ENCODE measurements at regions not wholly inside any gene's neighbourhood (a gene's known extent, or its start where the extent isn't known, plus 50 kb on each side); places are given as distances from the start of the nearest gene placed in this dataset.

DNA sequence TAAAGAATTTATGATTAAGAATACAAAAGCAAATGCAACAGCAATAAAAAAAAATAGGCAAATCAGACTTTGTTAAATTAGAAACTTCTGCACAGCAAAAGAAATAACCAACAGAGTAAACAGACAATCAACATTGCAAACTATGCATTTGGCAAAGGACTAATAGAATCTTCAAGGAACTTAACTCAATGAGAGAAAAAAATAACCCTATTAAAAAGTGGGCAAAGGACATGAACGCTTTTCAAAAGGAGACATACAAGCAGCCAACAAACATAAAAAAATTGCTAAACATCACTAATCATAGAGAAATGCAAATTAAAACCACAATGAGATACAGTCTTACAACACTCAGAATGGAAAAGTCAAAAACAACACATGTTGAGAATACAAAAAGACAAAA is 166.0 kb upstream of the DSEL start:
- ChIA-PET POLR2A (ENCODE audit: unreplicated experiment) (no interaction called here), CTCF (no interaction called here)
- TF ChIP-seq, protein P1, sequence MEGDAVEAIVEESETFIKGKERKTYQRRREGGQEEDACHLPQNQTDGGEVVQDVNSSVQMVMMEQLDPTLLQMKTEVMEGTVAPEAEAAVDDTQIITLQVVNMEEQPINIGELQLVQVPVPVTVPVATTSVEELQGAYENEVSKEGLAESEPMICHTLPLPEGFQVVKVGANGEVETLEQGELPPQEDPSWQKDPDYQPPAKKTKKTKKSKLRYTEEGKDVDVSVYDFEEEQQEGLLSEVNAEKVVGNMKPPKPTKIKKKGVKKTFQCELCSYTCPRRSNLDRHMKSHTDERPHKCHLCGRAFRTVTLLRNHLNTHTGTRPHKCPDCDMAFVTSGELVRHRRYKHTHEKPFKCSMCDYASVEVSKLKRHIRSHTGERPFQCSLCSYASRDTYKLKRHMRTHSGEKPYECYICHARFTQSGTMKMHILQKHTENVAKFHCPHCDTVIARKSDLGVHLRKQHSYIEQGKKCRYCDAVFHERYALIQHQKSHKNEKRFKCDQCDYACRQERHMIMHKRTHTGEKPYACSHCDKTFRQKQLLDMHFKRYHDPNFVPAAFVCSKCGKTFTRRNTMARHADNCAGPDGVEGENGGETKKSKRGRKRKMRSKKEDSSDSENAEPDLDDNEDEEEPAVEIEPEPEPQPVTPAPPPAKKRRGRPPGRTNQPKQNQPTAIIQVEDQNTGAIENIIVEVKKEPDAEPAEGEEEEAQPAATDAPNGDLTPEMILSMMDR (conservative IDR thresholded peaks at IDR 0.05): no peak
- no peak for TF ChIP-seq EZH2 (IDR thresholded peaks at IDR 0.05; ENCODE audit: low read depth)

DNA sequence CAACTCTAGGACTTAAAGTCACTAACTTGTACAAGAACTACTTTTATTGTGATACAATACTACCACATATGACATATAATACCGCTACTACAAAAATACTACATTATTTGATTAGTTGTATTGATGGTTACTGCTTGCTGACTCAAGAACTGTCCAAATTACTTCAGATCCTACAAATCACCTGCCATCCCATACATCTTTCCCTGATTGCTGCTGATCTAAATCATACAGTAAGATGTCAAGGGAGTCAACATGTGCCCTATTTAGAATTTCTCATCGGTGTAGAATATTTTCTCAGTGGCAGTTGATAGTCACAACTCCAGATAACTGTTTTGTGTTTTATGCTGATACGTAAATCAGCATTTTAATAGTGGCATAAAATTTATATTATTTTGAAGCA is 161.0 kb upstream of the DSEL start:
- no TSS peak for BruUV-seq (replicated peaks)
- Histone ChIP-seq H3K36me3 (ENCODE audit: low read depth) (no peaks in the 10 kb centered on the region), H2AFZ (no peak overlapping the region), H3K27me3 (ENCODE audit: insufficient read depth, low read depth) (no peaks in the 10 kb centered on the region), H3K9me3 (ENCODE audit: insufficient read depth, low read depth) (no peaks in the 10 kb centered on the region), H3K79me2 (ENCODE audit: low read depth) (no peaks in the 10 kb centered on the region), H3K4me2 (no peak overlapping the region), H3K27ac (no peak overlapping the region), H3K4me3 (no peak overlapping the region), H3K4me1 (replicated peaks; ENCODE audit: insufficient read depth) (no peaks in the 10 kb centered on the region), H3K9me2 (ENCODE audit: insufficient read depth) (no peaks in the 10 kb centered on the region), H4K20me1 (ENCODE audit: insufficient read depth) (no peaks in the 10 kb centered on the region), H3F3A (ENCODE audit: insufficient read depth, low read depth) (no peaks in the 10 kb centered on the region)
- POLR2A ChIA-PET (ENCODE audit: unreplicated experiment): no interaction called here
- no peak for DNase-seq
- intact Hi-C loops (cut with micrococcal nuclease; ENCODE audit: unreplicated experiment): no loop called here
- no peak for TF ChIP-seq EZH2 (IDR thresholded peaks at IDR 0.05; ENCODE audit: low read depth)
- TF ChIP-seq, protein P1 (conservative IDR thresholded peaks at IDR 0.05): no peak
- CTCF ChIA-PET: no interaction called here

More for the DNA sequence above, 166.0 kb upstream of the DSEL start:
- no peak for DNase-seq
- H3K9me2 ChIP-seq (ENCODE audit: insufficient read depth): no peaks in the 10 kb centered on the region
- no peaks in the 10 kb centered on the region for H4K20me1 ChIP-seq (ENCODE audit: insufficient read depth)
- H3K36me3 ChIP-seq (ENCODE audit: low read depth): no peaks in the 10 kb centered on the region
- H3K4me1 ChIP-seq (replicated peaks; ENCODE audit: insufficient read depth): no peaks in the 10 kb centered on the region
- no peaks in the 10 kb centered on the region for H3F3A ChIP-seq (ENCODE audit: insufficient read depth, low read depth)
- no peak overlapping the region for H3K4me2 ChIP-seq
- H3K4me3 ChIP-seq: no peak overlapping the region
- BruUV-seq (replicated peaks): no TSS peak
- no peak overlapping the region for H3K27ac ChIP-seq
- H3K27me3 ChIP-seq (ENCODE audit: insufficient read depth, low read depth): no peaks in the 10 kb centered on the region
- no peak overlapping the region for H2AFZ ChIP-seq
- intact Hi-C loops (cut with micrococcal nuclease; ENCODE audit: unreplicated experiment): no loop called here
- H3K9me3 ChIP-seq (ENCODE audit: insufficient read depth, low read depth): no peaks in the 10 kb centered on the region
- no peaks in the 10 kb centered on the region for H3K79me2 ChIP-seq (ENCODE audit: low read depth)

DNA sequence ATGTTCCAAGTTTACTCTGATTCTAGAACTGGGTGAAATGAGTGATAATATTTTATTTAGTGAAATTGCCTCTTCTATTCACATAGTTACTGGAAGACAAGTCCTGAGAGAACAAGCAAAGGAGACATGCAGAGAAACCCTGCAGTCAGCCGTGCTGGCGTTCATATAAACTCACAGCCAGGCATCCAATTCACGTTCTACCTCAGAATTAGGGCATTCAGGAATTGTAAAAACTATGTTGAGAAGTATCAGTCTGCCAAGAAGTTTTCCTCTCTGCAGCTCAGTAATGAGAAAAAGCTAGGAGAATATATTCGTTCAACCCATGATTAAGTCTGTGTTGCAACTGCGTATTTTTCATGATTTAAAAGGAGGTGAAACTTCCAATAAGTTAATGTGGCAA is 156.2 kb upstream of the DSEL start:
- Histone ChIP-seq H2AFZ (no peak overlapping the region), H3F3A (ENCODE audit: insufficient read depth, low read depth) (no peaks in the 10 kb centered on the region), H3K4me1 (replicated peaks; ENCODE audit: insufficient read depth) (no peaks in the 10 kb centered on the region), H3K4me2 (no peak overlapping the region), H4K20me1 (ENCODE audit: insufficient read depth) (no peaks in the 10 kb centered on the region), H3K4me3 (no peak overlapping the region), H3K27me3 (ENCODE audit: insufficient read depth, low read depth) (no peaks in the 10 kb centered on the region), H3K9me2 (ENCODE audit: insufficient read depth) (no peaks in the 10 kb centered on the region), H3K27ac (no peak overlapping the region), H3K9me3 (ENCODE audit: insufficient read depth, low read depth) (no peaks in the 10 kb centered on the region), H3K79me2 (ENCODE audit: low read depth) (no peaks in the 10 kb centered on the region), H3K36me3 (ENCODE audit: low read depth) (no peaks in the 10 kb centered on the region)
- CTCF ChIA-PET: no interaction called here
- BruUV-seq (replicated peaks): no TSS peak
- POLR2A ChIA-PET (ENCODE audit: unreplicated experiment): no interaction called here
- no peak for DNase-seq
- TF ChIP-seq, protein P1 (conservative IDR thresholded peaks at IDR 0.05): no peak
- TF ChIP-seq EZH2 (IDR thresholded peaks at IDR 0.05; ENCODE audit: low read depth): no peak
- intact Hi-C loops (cut with micrococcal nuclease; ENCODE audit: unreplicated experiment): no loop called here
